Pancreas (tissue), 10 donors: ENCODE measurements at regions not wholly inside any gene's neighbourhood (a gene's known extent, or its start where the extent isn't known, plus 50 kb on each side); places are given as distances from the start of the nearest gene placed in this dataset.
"Not testable (repeated sequence)": the region's sequence is repeated elsewhere in the genome, so short reads cannot be mapped to it uniquely, and the experiment has no call there.

Source experiments
- ATAC-seq, 4 donors: fragments of 200-7000 bp; cut with Tn5 transposase; one replicate each; pipeline versions ENCODE4 v1.8.0 to v1.9.1; 2020; ENCODE audit warnings: mild to moderate bottlenecking in 4 of 4, moderate library complexity in 4 of 4
- DNase-seq, 6 donors: peaks; one replicate each; pipeline ENCODE4 v3.0.0-alpha.2; 2020
- FAIRE-seq: peaks from 2 replicates; lab custom pipeline; 2012; peaks lifted over from hg19 to GRCh38; lab: Jason Lieb, UNC
- H3K27ac ChIP-seq, 4 donors: fragments of 200-600 bp; sonication (generic); 1 replicate in 3 of 4; 2 replicates in 1 of 4; pipeline versions ENCODE4 v1.5.0 to v1.8.0; 2020
- H3K27me3 ChIP-seq, 4 donors: fragments of 200-600 bp; one replicate each; pipeline ENCODE4 v1.8.0; 2021
- H3K36me3 ChIP-seq, 3 donors: fragments of 200-600 bp; sonication (generic) in 1 of 3; one replicate each; pipeline versions ENCODE4 v1.5.0 to v1.8.0; 2020 to 2021
- H3K4me1 ChIP-seq, 3 donors: fragments of 200-600 bp; one replicate each; pipeline ENCODE4 v1.8.0; 2021
- H3K4me3 ChIP-seq, 4 donors: fragments of 200-600 bp; sonication (generic) in 2 of 4; one replicate each; pipeline versions ENCODE4 v1.5.0 to v1.8.0; 2020 to 2021
- H3K9me3 ChIP-seq, 4 donors: fragments of 200-600 bp; one replicate each; pipeline ENCODE4 v1.8.0; 2021
- CTCF ChIP-seq, 4 donors: fragments of 200-600 bp; sonication (generic) in 3 of 4; IDR thresholded peaks; one replicate each; pipeline versions ENCODE4 v1.5.0 to v1.8.0; 2021; ENCODE audit warnings: antibody characterized with exemption in 4 of 4
- WGBS, 2 donors: extraction: QIAGEN DNeasy Blood & Tissue Kit; methylation state at CpG; one replicate each; pipeline ENCODE4 v1.1.7; 2013; 5-methylcytosine and 5-hydroxymethylcytosine counted together
- intact Hi-C, 3 donors: fragments of 100-400 bp; cut with DNase I; formaldehyde crosslinking; loops; one replicate each; pipeline versions ENCODE4 v1.11.1 to v1.14.2; 2022
- donor health status: healthy with polysubstance abuse.
- donor health status: DM: no; HTN: no; CAD: no; lungs with moderate emphysema.
- donor health status: DM: no; HTN: no; CAD: no.
- donor health status: control.
- donor health status: control.
- donor health status: Bipolar disorder and iron deficiency.
- donor health status: DM: yes; HTN: yes; CAD: no.
- donor health status: DM: no; HTN: no; CAD: no.
- donor health status: DM: no; HTN: no; CAD: no.
- donor health status: DM: yes; HTN: yes; CAD: no.

GRCh38 chr12:90449611-90450010 is 505.4 kb downstream of the CCER1 start:
- FAIRE-seq (no peak), DNase-seq (no peak), ATAC-seq (no peak)
- H3K4me3 ChIP-seq: no peak overlapping the region
- intact Hi-C loops: no loop called here
- no peak overlapping the region for H3K27ac ChIP-seq
- TF ChIP-seq CTCF (IDR thresholded peaks at IDR 0.05): no peak
- no peaks in the 10 kb centered on the region for H3K27me3 ChIP-seq
- no peaks in the 10 kb centered on the region for H3K9me3 ChIP-seq
- no peaks in the 10 kb centered on the region for H3K36me3 ChIP-seq
- H3K4me1 ChIP-seq: no peaks in the 10 kb centered on the region

- not testable (repeated sequence) for DNase-seq, H3K4me1 ChIP-seq
Measured at GRCh38 chr12:90443466-90443865, 511.5 kb downstream of the CCER1 start.

GRCh38 chr12:90441431-90441830 is 513.5 kb downstream of the CCER1 start:
- ATAC-seq: no peak
- 63 to 77% methylated on average over 1 of the region's 1 CpG for WGBS, 2 donors
- no peak for DNase-seq
- TF ChIP-seq CTCF (IDR thresholded peaks at IDR 0.05): no peak
- no peak for FAIRE-seq
- Histone ChIP-seq H3K27ac (no peak overlapping the region), H3K36me3 (no peaks in the 10 kb centered on the region), H3K27me3 (no peaks in the 10 kb centered on the region), H3K4me1 (no peaks in the 10 kb centered on the region), H3K4me3 (no peak overlapping the region), H3K9me3 (no peaks in the 10 kb centered on the region)
- intact Hi-C loops: no loop called here

More at GRCh38 chr12:90443466-90443865, 511.5 kb downstream of the CCER1 start:
- H3K9me3 ChIP-seq, H3K27me3 ChIP-seq, H3K36me3 ChIP-seq, FAIRE-seq, H3K4me3 ChIP-seq, H3K27ac ChIP-seq, intact Hi-C loops, ATAC-seq: not testable (repeated sequence)
- 67 to 68% methylated on average over 7 of the region's 7 CpGs for WGBS, 2 donors

DNA sequence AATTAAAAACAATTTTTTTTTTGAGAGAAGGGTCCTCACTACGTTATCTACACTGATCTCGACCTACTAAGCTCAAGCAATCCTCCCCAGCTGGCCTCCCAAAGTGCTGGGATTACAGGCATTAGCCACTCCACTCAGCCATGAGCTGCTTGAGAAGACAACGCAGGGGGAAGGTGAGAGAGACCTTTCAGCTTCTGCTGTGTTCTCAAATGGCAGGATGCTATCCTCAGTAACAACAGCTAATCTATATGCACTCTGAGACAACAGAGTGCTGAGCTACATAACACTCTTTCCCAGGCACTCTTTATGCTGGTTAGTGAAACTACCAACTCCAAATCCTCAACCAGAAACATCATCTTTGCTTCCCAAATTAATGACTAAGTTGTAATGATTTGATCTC is 526.1 kb downstream of the CCER1 start:
- no peaks in the 10 kb centered on the region for H3K27me3 ChIP-seq
- H3K36me3 ChIP-seq: no peaks in the 10 kb centered on the region
- no peaks in the 10 kb centered on the region for H3K4me1 ChIP-seq
- no peak for DNase-seq
- no peaks in the 10 kb centered on the region for H3K9me3 ChIP-seq
- no peak for TF ChIP-seq CTCF (IDR thresholded peaks at IDR 0.05)
- WGBS, 2 donors: 42 to 63% methylated on average over 3 of the region's 3 CpGs
- intact Hi-C loops: no loop called here
- no peak for FAIRE-seq
- no peak overlapping the region for H3K27ac ChIP-seq
- no peak for ATAC-seq
- no peak overlapping the region for H3K4me3 ChIP-seq

DNA sequence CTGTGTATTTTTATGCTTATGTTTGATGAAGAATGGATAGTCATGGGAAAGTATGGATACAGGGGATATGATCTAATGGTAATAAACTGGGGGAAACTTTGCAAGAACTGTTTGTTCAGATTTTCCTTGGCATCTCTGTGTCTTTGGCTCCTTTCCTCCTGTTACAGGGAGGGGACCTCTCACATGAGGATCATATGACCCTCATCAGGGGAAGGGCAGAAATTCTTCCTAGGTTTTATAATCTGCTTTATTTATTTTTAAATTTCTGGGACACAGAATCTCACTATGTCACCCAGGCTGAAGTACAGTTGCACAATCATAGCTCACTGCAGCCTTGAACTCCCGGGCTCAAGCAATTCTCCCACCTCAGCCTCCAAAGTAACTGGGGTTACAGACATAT is 526.5 kb downstream of the CCER1 start:
- WGBS, 2 donors: 67 to 76% methylated on average over 1 of the region's 1 CpG
- no peak for FAIRE-seq
- Histone ChIP-seq H3K9me3 (no peaks in the 10 kb centered on the region), H3K27me3 (no peaks in the 10 kb centered on the region), H3K27ac (no peak overlapping the region), H3K36me3 (no peaks in the 10 kb centered on the region), H3K4me1 (no peaks in the 10 kb centered on the region), H3K4me3 (no peak overlapping the region)
- intact Hi-C loops: no loop called here
- no peak for TF ChIP-seq CTCF (IDR thresholded peaks at IDR 0.05)
- no peak for DNase-seq
- no peak for ATAC-seq

DNA sequence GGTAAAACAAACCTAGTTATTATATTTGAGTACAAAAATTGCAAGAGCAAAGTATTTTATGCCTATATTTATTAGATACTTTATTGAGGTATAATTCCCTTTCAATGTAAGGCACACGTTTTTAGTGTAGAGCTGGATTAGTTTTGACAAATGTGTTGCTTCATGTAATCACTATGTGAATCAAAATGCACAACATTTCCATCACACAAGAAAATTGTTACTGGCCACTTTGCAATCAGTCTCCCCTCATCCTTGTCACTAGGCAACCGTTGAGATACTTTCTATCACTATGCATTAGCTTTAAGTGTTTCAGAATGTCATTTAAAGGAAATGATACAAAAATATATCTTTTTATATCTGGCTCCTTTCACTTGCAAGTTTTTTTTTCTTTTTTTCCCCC is 531.0 kb downstream of the CCER1 start:
- Histone ChIP-seq H3K36me3 (no peaks in the 10 kb centered on the region), H3K4me1 (no peaks in the 10 kb centered on the region), H3K27ac (no peak overlapping the region), H3K4me3 (no peak overlapping the region), H3K27me3 (no peaks in the 10 kb centered on the region), H3K9me3 (no peaks in the 10 kb centered on the region)
- ATAC-seq: no peak
- DNase-seq: no peak
- TF ChIP-seq CTCF (IDR thresholded peaks at IDR 0.05): no peak
- intact Hi-C loops: no loop called here
- WGBS, 2 donors: 33 to 51% methylated on average over 2 of the region's 2 CpGs
- FAIRE-seq: no peak
